PFSK-1 (cell line): ENCODE measurements at regions not wholly inside any gene's neighbourhood (a gene's known extent, or its start where the extent isn't known, plus 50 kb on each side); places are given as distances from the start of the nearest gene placed in this dataset.

Experiments used
- FOXP2 ChIP-seq: optimal IDR thresholded peaks from 2 replicates; pipeline ENCODE3; 2011; ENCODE audit warnings: borderline replicate concordance, control low read depth, inconsistent platforms; ENCODE audit not compliant: insufficient read depth; ENCODE audit errors: extremely low read length, extremely low read depth
- POLR2AphosphoS5 ChIP-seq: IDR thresholded peaks from 2 replicates; pipeline ENCODE4 v1.6.1; 2012; ENCODE audit warnings: low read depth, mild to moderate bottlenecking, control low read depth, low read length, moderate library complexity
- SIN3A ChIP-seq: IDR thresholded peaks from 2 replicates; pipeline ENCODE4 v1.6.1; 2012; ENCODE audit warnings: mild to moderate bottlenecking, low read length, moderate library complexity, borderline replicate concordance; ENCODE audit not compliant: insufficient read depth
- TAF1 ChIP-seq: IDR thresholded peaks from 2 replicates; pipeline ENCODE4 v1.6.1; 2012; ENCODE audit warnings: low read length, control low read depth, borderline replicate concordance; ENCODE audit not compliant: insufficient read depth
- TF ChIP-seq, protein P1 (sequence below), 2 experiments: IDR thresholded peaks; 2 replicates each; pipeline versions ENCODE4 v1.6.1 to v1.8.0; 2011 to 2012; ENCODE audit warnings: low read depth in 2 of 2, low read length in 2 of 2, control low read depth in 1 of 2, inconsistent platforms in 1 of 2, mild to moderate bottlenecking in 1 of 2, moderate library complexity in 1 of 2; ENCODE audit not compliant: insufficient read depth in 1 of 2

DNA sequence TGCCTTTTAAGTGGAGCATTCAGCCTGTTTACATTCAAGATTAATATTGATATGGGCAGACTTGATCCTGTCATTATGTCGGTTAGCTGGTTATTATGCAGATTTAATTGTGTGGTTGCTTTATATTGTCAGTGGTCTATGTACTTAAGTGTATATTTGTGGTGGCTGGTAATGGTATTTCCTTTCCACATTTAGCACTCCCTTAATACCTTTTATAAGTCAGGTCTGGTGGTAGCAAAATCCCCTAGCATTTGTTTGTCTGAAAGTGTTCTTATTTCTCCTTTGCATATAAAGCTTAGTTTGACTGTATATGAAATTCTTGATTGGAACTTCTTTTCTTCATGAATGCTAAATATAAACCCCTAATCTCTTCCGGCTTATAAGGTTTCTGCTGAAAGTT is 403.7 kb upstream of the EPHA5 start:
- TF ChIP-seq POLR2AphosphoS5 (no peak), SIN3A (no peak), FOXP2 (no peak), TAF1 (no peak)
- TF ChIP-seq, protein P1, sequence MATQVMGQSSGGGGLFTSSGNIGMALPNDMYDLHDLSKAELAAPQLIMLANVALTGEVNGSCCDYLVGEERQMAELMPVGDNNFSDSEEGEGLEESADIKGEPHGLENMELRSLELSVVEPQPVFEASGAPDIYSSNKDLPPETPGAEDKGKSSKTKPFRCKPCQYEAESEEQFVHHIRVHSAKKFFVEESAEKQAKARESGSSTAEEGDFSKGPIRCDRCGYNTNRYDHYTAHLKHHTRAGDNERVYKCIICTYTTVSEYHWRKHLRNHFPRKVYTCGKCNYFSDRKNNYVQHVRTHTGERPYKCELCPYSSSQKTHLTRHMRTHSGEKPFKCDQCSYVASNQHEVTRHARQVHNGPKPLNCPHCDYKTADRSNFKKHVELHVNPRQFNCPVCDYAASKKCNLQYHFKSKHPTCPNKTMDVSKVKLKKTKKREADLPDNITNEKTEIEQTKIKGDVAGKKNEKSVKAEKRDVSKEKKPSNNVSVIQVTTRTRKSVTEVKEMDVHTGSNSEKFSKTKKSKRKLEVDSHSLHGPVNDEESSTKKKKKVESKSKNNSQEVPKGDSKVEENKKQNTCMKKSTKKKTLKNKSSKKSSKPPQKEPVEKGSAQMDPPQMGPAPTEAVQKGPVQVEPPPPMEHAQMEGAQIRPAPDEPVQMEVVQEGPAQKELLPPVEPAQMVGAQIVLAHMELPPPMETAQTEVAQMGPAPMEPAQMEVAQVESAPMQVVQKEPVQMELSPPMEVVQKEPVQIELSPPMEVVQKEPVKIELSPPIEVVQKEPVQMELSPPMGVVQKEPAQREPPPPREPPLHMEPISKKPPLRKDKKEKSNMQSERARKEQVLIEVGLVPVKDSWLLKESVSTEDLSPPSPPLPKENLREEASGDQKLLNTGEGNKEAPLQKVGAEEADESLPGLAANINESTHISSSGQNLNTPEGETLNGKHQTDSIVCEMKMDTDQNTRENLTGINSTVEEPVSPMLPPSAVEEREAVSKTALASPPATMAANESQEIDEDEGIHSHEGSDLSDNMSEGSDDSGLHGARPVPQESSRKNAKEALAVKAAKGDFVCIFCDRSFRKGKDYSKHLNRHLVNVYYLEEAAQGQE (IDR thresholded peaks at IDR 0.05; ENCODE audit: insufficient read depth in 1 of 2, low read depth in 2 of 2, low read length in 2 of 2): no peak

DNA sequence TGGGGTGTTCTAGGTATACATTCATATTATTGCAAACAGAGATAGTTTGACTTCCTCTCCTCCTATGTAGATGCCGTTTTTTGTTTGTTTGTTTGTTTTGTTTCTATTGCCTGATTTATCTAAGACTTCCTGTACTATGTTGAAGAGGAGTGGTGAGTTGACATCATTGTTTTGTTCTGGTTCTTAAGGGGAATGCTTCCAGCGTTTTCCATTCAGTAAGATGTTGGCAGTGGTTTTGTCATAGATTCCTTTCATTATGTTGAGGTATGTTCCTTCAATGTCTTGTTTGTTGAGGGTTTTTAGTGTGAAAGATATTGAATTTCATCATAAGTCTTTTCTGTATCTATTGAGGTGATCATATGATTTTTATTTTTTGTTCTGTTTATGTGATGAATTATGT is 401.6 kb upstream of the EPHA5 start:
- TF ChIP-seq POLR2AphosphoS5 (no peak), FOXP2 (no peak), TAF1 (no peak), SIN3A (no peak)
- TF ChIP-seq, protein P1 (IDR thresholded peaks at IDR 0.05; ENCODE audit: insufficient read depth in 1 of 2, low read depth in 2 of 2, low read length in 2 of 2): no peak

DNA sequence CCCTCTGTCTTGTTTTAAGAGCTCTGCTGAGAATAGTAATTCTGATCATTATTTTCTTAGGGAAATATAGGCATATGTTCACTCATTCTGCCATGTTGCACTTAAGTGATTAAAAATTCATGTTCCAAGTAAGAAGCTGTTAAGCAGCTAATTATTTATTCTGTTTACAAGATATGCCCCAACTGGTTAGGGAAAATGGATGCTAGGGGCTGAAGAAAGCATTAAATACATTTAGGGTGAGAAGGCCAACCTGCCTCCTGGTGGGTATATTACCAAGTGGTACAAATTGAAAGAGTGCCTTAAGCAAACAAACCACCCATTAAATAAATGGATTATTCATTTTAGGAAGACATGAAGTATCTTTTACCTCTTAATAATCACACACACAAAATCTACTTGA is 392.6 kb upstream of the EPHA5 start:
- TF ChIP-seq FOXP2: no peak
- TF ChIP-seq POLR2AphosphoS5: no peak
- TF ChIP-seq, protein P1 (IDR thresholded peaks at IDR 0.05; ENCODE audit: insufficient read depth in 1 of 2, low read depth in 2 of 2, low read length in 2 of 2): no peak
- TF ChIP-seq TAF1: no peak
- no peak for TF ChIP-seq SIN3A

DNA sequence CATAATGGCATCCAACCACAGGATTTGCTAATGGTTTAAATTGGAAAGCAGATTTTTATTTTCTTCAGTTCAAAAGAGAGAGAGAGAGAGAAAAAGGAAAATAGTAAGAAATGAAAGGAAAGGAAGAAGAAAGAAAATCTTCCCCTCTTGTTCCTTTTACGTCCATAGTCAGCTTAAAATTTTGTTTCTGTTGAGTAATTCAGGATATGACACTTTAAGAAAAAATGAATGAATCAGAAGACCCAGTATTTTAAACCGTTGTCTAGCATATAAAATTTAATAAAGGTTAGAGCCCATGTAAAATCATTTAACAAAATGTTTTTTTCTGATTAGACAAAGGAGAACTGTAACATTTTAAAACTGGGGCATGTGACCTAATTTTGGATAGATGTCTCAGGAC is 391.8 kb upstream of the EPHA5 start:
- TF ChIP-seq SIN3A (no peak), POLR2AphosphoS5 (no peak), FOXP2 (no peak), TAF1 (no peak)
- TF ChIP-seq, protein P1 (IDR thresholded peaks at IDR 0.05; ENCODE audit: insufficient read depth in 1 of 2, low read depth in 2 of 2, low read length in 2 of 2): no peak

DNA sequence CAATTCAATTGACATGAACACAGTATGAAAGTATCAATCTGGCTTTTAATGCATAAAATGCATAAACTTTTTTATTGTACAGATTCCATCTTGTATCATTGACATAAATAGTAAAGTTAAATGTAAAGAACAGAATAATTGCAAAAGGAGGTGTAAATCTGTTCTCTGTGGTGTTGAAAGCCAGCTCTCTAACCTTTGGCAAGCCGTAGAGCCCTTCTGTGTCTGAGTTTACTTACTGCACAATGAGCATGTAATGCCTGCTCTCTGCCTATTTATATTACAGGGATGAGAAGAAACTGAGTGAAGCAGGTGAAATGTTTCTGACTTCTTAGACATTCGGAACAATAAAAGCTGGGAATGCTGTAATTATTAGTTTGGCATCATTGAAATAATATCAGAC is 389.3 kb upstream of the EPHA5 start:
- TF ChIP-seq FOXP2 (no peak), POLR2AphosphoS5 (no peak), TAF1 (no peak), SIN3A (no peak)
- TF ChIP-seq, protein P1 (IDR thresholded peaks at IDR 0.05; ENCODE audit: insufficient read depth in 1 of 2, low read depth in 2 of 2, low read length in 2 of 2): no peak
